Umbilical cord (tissue), 1 donor: ENCODE measurements at regions not wholly inside any gene's neighbourhood (a gene's known extent, or its start where the extent isn't known, plus 50 kb on each side); places are given as distances from the start of the nearest gene placed in this dataset.
A peak's percentile ranks its signal among the peaks of the same experiment; 100 is the strongest.

ENCODE experiments used
- DNase-seq: peaks from one replicate; pipeline ENCODE4 v3.0.0-alpha.2; 2015; ENCODE audit warnings: low spot score

- DNase-seq = peak; percentile 71
Measured at GRCh38 chr1:165073185-165074007, 283.1 kb downstream of the LMX1A start.

- DNase-seq = no peak
Measured at GRCh38 chr1:165070675-165071074, 285.8 kb downstream of the LMX1A start.

- no peak for DNase-seq
Measured at GRCh38 chr1:165069829-165070228, 286.7 kb downstream of the LMX1A start.

- DNase-seq = no peak
Measured at GRCh38 chr1:165068741-165069140, 287.8 kb downstream of the LMX1A start.

GRCh38 chr1:165067829-165068228 is 288.7 kb downstream of the LMX1A start:
- no peak for DNase-seq

GRCh38 chr1:165063181-165063965 is 293.1 kb downstream of the LMX1A start:
- DNase-seq = no peak

GRCh38 chr1:165062346-165062745 is 294.2 kb downstream of the LMX1A start:
- DNase-seq = no peak

GRCh38 chr1:165060285-165060793 is 296.2 kb downstream of the LMX1A start:
- DNase-seq = no peak

- no peak for DNase-seq
Measured at GRCh38 chr1:165057956-165058355, 298.6 kb downstream of the LMX1A start.

GRCh38 chr1:165056914-165057313 is 299.6 kb downstream of the LMX1A start:
- DNase-seq = no peak

- DNase-seq = no peak
Measured at GRCh38 chr1:165055581-165055980, 300.9 kb downstream of the LMX1A start.

GRCh38 chr1:165054627-165055026 is 301.9 kb downstream of the LMX1A start:
- no peak for DNase-seq

GRCh38 chr1:165053351-165053750 is 303.2 kb downstream of the LMX1A start:
- DNase-seq = no peak

GRCh38 chr1:165052936-165053335 is 303.6 kb downstream of the LMX1A start:
- no peak for DNase-seq

GRCh38 chr1:165052431-165052830 is 304.1 kb downstream of the LMX1A start:
- no peak for DNase-seq

GRCh38 chr1:165050246-165050645 is 306.3 kb downstream of the LMX1A start:
- DNase-seq = no peak

- no peak for DNase-seq
Measured at GRCh38 chr1:165047994-165048393, 308.5 kb downstream of the LMX1A start.

GRCh38 chr1:165045902-165046301 is 310.6 kb downstream of the LMX1A start:
- no peak for DNase-seq

- DNase-seq = no peak
Measured at GRCh38 chr1:165040641-165041040, 315.9 kb downstream of the LMX1A start.

- DNase-seq = no peak
Measured at GRCh38 chr1:165039996-165040395, 316.5 kb downstream of the LMX1A start.

GRCh38 chr1:165036403-165036802 is 320.1 kb downstream of the LMX1A start:
- no peak for DNase-seq

GRCh38 chr1:165034136-165034809 is 322.2 kb downstream of the LMX1A start:
- DNase-seq = peak; percentile 37
